ENCODE measurements at regions not wholly inside any gene's neighbourhood (a gene's known extent, or its start where the extent isn't known, plus 50 kb on each side); places are given as distances from the start of the nearest gene placed in this dataset.

DNA sequence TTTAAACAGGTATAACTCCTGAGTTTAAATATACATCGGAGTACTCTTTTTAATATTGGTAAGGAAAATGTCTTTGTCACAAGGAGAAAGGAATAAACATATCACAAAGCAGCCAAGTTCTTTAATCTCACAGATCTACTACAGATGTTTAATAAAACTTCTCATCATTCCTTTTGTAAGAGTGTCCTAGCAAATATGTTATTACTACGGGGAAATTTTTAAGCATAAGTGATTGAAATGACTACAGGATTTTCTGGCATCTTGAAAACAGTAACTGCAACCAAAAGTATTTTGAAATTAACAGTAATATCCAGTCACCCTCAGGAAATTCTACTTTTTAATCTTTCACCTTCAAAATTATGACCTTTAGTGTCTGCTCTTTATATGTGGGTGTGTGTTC is 403.1 kb downstream of the IRS1 start:
- H3K27ac ChIP-seq: no peak overlapping the region
- TF ChIP-seq, protein P1, sequence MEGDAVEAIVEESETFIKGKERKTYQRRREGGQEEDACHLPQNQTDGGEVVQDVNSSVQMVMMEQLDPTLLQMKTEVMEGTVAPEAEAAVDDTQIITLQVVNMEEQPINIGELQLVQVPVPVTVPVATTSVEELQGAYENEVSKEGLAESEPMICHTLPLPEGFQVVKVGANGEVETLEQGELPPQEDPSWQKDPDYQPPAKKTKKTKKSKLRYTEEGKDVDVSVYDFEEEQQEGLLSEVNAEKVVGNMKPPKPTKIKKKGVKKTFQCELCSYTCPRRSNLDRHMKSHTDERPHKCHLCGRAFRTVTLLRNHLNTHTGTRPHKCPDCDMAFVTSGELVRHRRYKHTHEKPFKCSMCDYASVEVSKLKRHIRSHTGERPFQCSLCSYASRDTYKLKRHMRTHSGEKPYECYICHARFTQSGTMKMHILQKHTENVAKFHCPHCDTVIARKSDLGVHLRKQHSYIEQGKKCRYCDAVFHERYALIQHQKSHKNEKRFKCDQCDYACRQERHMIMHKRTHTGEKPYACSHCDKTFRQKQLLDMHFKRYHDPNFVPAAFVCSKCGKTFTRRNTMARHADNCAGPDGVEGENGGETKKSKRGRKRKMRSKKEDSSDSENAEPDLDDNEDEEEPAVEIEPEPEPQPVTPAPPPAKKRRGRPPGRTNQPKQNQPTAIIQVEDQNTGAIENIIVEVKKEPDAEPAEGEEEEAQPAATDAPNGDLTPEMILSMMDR (IDR thresholded peaks at IDR 0.05; ENCODE audit: low read depth, low read length): no peak
- H3K9me3 ChIP-seq (ENCODE audit: low read depth): no peaks in the 10 kb centered on the region
- no peak overlapping the region for H3K4me3 ChIP-seq
- no peak for DNase-seq (ENCODE audit: low read depth in 1 of 2, low spot score in 1 of 2)
- H3K36me3 ChIP-seq: no peaks in the 10 kb centered on the region
- no peaks in the 10 kb centered on the region for H3K4me1 ChIP-seq (ENCODE audit: low read depth)
- H3K27me3 ChIP-seq: no peaks in the 10 kb centered on the region

DNA sequence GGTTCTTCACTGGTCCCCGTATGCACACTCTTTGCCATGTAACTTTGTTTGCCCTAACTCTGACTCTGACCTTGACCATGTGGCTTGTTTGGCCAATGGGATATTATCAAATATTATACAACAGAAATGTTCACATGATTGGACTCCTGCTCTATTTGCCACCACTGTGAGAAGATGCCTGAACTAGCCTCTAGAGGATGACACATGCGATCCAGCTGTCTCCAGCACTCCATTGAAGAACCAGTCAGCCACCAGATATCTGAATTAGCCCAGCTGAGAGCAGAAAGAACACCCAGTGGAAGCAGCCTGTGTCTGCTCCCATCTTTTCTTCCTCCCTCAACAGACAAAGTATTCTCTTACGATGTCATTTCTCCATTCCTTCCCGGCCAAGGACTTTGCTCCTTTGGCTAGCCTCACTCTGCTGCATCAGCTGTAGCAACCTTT is 412.1 kb downstream of the IRS1 start:
- DNase-seq (ENCODE audit: low read depth in 1 of 2, low spot score in 1 of 2): no peak
- TF ChIP-seq, protein P1 (IDR thresholded peaks at IDR 0.05; ENCODE audit: low read depth, low read length): no peak
- no peaks in the 10 kb centered on the region for H3K36me3 ChIP-seq

DNA sequence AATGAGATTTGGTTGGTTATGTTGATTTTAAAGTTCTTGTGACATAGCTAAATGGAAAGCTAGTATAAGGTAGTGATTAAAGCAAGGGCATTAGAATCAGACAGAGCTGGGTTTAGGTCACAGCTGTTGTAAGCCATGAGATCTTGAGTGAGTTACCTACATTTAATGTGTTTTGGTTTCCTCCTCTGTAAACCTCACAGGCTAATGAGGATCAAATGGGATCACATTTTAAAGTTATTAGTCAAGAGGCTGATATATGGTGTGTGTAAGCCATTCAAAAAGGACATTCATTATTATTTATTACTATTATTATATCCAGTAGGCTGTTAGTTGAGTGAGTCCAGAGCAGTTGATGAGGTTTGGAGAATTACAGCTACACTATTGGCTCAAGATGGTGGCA is 416.2 kb downstream of the IRS1 start:
- no peaks in the 10 kb centered on the region for H3K27me3 ChIP-seq
- H3K36me3 ChIP-seq: no peaks in the 10 kb centered on the region
- TF ChIP-seq, protein P1 (IDR thresholded peaks at IDR 0.05; ENCODE audit: low read depth, low read length): no peak
- no peaks in the 10 kb centered on the region for H3K4me1 ChIP-seq (ENCODE audit: low read depth)
- no peak for DNase-seq (ENCODE audit: low read depth in 1 of 2, low spot score in 1 of 2)
- no peak overlapping the region for H3K4me3 ChIP-seq
- no peaks in the 10 kb centered on the region for H3K9me3 ChIP-seq (ENCODE audit: low read depth)
- H3K27ac ChIP-seq: no peak overlapping the region

More for the DNA sequence above, 412.1 kb downstream of the IRS1 start:
- Histone ChIP-seq H3K4me1 (ENCODE audit: low read depth) (no peaks in the 10 kb centered on the region), H3K4me3 (no peak overlapping the region), H3K27me3 (no peaks in the 10 kb centered on the region), H3K27ac (no peak overlapping the region), H3K9me3 (ENCODE audit: low read depth) (no peaks in the 10 kb centered on the region)

DNA sequence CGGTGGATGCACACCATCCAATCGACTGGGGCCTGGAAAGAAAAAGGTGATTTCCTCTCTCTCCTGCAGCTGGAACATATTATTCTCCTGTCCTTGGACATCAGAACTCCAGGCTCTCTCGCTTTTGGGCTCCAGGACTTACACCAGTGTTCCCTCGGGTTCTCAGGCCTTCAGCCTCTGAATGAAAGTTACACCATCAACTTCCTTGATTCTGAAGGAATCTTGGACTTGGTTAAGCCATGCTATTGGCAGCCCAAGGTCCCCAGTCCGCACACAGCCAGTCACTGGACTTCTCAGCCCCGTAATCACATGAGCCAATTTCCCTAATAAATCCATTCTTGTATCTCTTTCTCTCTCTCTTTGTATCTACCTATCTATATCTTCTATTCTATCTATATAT is 418.9 kb downstream of the IRS1 start:
- no peaks in the 10 kb centered on the region for H3K4me1 ChIP-seq (ENCODE audit: low read depth)
- no peak for DNase-seq (ENCODE audit: low read depth in 1 of 2, low spot score in 1 of 2)
- H3K27me3 ChIP-seq: no peaks in the 10 kb centered on the region
- no peak overlapping the region for H3K4me3 ChIP-seq
- no peaks in the 10 kb centered on the region for H3K9me3 ChIP-seq (ENCODE audit: low read depth)
- no peak overlapping the region for H3K27ac ChIP-seq
- TF ChIP-seq, protein P1 (IDR thresholded peaks at IDR 0.05; ENCODE audit: low read depth, low read length): no peak
- no peaks in the 10 kb centered on the region for H3K36me3 ChIP-seq

DNA sequence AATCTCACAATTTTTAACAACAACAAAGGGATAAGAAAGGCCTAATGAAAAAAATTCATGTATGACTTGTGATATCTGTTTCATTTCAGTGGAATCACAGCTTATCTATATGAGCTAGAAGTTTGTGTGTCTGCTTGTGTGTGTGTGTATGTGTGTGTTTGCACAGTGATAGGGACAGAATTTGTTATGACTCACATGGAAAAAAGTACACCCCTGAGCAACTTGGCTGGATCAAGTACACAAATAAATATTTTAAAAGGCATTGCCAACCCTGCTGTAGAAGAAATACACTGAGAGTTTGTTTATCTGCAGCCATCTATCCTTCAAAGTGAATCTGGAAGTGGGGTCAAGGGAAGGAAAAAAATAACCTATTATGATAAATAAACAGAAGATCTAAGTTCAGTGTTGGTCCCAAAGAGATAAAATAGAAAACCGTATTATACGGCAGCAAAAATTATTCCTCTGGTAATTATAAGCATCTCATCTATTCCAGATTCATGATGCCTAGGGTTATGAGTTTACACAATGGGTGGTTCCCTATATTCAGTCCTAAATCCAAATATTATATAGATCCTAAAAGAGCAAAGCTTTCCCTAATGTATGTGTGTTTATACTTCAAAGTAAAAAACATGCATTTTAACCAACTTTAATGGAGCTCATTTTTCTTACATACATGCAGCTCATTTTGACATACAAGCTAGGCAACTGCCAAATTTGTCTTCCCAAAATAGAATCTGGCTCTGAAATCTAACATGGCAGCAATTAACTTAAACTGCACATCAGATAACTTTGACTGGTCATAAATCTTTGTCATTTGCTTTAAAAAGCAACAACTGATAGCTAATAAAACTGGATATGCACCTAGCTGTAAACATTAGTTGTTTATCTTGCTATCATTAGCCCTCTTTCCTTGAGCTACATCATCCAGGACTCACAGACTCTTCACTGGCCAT is 420.6 kb downstream of the IRS1 start:
- Histone ChIP-seq H3K36me3 (no peaks in the 10 kb centered on the region), H3K27me3 (no peaks in the 10 kb centered on the region), H3K4me1 (ENCODE audit: low read depth) (no peaks in the 10 kb centered on the region), H3K9me3 (ENCODE audit: low read depth) (no peaks in the 10 kb centered on the region), H3K27ac (no peak overlapping the region), H3K4me3 (no peak overlapping the region)
- DNase-seq (ENCODE audit: low read depth in 1 of 2, low spot score in 1 of 2): peak in 1 of 2 donors; percentile 44
- TF ChIP-seq, protein P1 (IDR thresholded peaks at IDR 0.05; ENCODE audit: low read depth, low read length): no peak

Data from cardiac muscle cell (in vitro differentiated cells and primary cell).